Psoas muscle (tissue), 7 donors: ENCODE measurements at regions not wholly inside any gene's neighbourhood (a gene's known extent, or its start where the extent isn't known, plus 50 kb on each side); places are given as distances from the start of the nearest gene placed in this dataset.
"Not testable (repeated sequence)": the region's sequence is repeated elsewhere in the genome, so short reads cannot be mapped to it uniquely, and the experiment has no call there.

Experiments
- ATAC-seq, 4 donors: fragments of 200-7000 bp; cut with Tn5 transposase; one replicate each; pipeline ENCODE4 v1.9.1; 2020; ENCODE audit warnings: moderate library complexity in 3 of 4, mild to moderate bottlenecking in 2 of 4
- DNase-seq, 2 donors: peaks; one replicate each; pipeline ENCODE4 v3.0.0-alpha.2; 2020
- H3K27ac ChIP-seq: fragments of 200-600 bp; one replicate; pipeline ENCODE4 v1.8.0; 2022
- H3K27me3 ChIP-seq, 3 donors: fragments of 200-600 bp in 1 of 3; one replicate each; pipeline versions ENCODE4 v1.6.1 to v1.8.0; 2013 to 2022; ENCODE audit warnings: low read length in 2 of 3, mild to moderate bottlenecking in 2 of 3, moderate library complexity in 1 of 3; ENCODE audit not compliant: insufficient read depth in 3 of 3
- H3K36me3 ChIP-seq, 2 donors: fragments of 200-600 bp in 1 of 2; one replicate each; pipeline versions ENCODE4 v1.6.1 to v1.8.0; 2013 to 2022; ENCODE audit warnings: low read depth in 1 of 2, mild to moderate bottlenecking in 1 of 2, moderate library complexity in 1 of 2; ENCODE audit not compliant: insufficient read depth in 1 of 2
- H3K4me1 ChIP-seq: fragments of 200-600 bp; one replicate; pipeline ENCODE4 v1.8.0; 2022
- H3K4me3 ChIP-seq: fragments of 200-600 bp; one replicate; pipeline ENCODE4 v1.8.0; 2022; ENCODE audit warnings: mild to moderate bottlenecking
- H3K9me3 ChIP-seq: fragments of 200-600 bp; one replicate; pipeline ENCODE4 v1.8.0; 2022
- WGBS, 3 donors: extraction: QIAGEN DNeasy Blood & Tissue Kit; methylation state at CpG; one replicate each; pipeline versions ENCODE4 v1.1.6 to v1.1.7; 2013; 5-methylcytosine and 5-hydroxymethylcytosine counted together
- intact Hi-C, 2 donors: fragments of 100-400 bp; cut with DNase I; formaldehyde crosslinking; loops; one replicate each; pipeline versions ENCODE4 v1.11.0 to v1.14.2; 2022
- TF ChIP-seq, protein P1 (sequence below): fragments of 200-600 bp; IDR thresholded peaks from one replicate; pipeline ENCODE4 v1.8.0; 2022; ENCODE audit warnings: antibody characterized with exemption
- donor health status: healthy with polysubstance abuse.
- donor health status: DM: no; HTN: no; CAD: no; lungs with moderate emphysema.
- donor health status: Bipolar disorder and iron deficiency.
- donor health status: healthy.
- donor health status: DM: yes; HTN: yes; CAD: no.
- donor health status: DM: no; HTN: no; CAD: no.
- donor health status: DM: yes; HTN: yes; CAD: no.

DNA sequence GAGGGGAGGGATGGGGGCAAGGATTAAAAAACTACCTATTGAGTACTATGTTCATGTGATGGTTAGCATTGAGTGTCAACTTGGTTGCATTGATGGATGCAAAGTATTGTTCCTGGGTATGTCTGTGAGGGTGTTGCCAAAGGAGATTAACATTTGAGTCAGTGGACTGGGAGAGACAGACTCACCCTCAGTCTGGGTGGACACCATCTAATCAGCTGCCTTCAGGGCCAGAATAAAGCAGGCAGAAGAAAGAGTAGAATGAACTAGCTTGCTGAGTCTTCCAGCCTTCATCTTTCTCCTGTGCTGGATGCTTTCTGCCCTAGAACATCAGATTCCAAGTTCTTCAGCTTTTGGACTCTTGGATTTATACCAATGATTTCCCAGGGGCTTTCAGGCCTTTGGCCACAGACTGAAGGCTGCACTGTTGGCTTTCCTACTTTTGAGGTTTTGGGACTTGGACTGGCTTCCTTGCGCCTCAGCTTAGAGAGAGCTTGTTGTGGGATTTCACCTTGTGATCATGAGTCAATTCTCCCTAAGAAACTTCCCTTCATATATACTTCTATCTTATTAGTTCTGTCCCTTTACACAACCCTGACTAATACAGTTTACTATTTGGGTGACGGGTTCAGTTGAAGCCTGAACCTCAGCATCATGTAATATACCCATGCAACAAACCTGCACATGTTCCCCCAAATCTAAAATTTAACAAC lies 70.2 kb downstream of the MTNR1B start:
- intact Hi-C loops: no loop called here
- Histone ChIP-seq H3K27me3 (no peaks in the 10 kb centered on the region), H3K9me3 (no peaks in the 10 kb centered on the region), H3K4me3 (no peak overlapping the region), H3K36me3 (no peaks in the 10 kb centered on the region), H3K4me1 (no peaks in the 10 kb centered on the region), H3K27ac (no peak overlapping the region)
- WGBS, 3 donors: 73 to 75% (median 74%) methylated on average over 2 of the region's 2 CpGs
- ATAC-seq (no peak), DNase-seq (no peak)
- TF ChIP-seq, protein P1, sequence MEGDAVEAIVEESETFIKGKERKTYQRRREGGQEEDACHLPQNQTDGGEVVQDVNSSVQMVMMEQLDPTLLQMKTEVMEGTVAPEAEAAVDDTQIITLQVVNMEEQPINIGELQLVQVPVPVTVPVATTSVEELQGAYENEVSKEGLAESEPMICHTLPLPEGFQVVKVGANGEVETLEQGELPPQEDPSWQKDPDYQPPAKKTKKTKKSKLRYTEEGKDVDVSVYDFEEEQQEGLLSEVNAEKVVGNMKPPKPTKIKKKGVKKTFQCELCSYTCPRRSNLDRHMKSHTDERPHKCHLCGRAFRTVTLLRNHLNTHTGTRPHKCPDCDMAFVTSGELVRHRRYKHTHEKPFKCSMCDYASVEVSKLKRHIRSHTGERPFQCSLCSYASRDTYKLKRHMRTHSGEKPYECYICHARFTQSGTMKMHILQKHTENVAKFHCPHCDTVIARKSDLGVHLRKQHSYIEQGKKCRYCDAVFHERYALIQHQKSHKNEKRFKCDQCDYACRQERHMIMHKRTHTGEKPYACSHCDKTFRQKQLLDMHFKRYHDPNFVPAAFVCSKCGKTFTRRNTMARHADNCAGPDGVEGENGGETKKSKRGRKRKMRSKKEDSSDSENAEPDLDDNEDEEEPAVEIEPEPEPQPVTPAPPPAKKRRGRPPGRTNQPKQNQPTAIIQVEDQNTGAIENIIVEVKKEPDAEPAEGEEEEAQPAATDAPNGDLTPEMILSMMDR: no peak

DNA sequence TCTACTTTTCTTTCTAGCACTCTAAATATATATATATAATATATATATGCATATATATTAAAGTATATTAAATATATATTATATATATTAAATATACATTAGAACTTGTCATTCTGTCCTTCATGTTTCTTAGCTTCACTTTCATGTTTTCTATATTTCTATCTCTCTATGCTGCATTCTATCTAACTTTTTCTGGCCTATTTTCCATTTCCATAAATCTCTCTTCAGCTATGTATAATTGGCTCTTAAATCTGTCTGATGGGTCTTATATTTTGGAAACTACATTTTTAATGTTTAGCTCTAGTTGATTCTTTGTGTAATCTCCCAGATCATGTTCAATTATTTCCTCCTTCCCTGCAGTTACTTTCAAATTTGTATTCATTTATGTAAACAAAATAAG lies 72.2 kb downstream of the MTNR1B start:
- no peaks in the 10 kb centered on the region for H3K36me3 ChIP-seq
- no peak overlapping the region for H3K4me3 ChIP-seq
- DNase-seq (no peak), ATAC-seq (no peak)
- intact Hi-C loops: no loop called here
- TF ChIP-seq, protein P1: no peak
- H3K4me1 ChIP-seq: no peaks in the 10 kb centered on the region
- no peaks in the 10 kb centered on the region for H3K27me3 ChIP-seq
- no peaks in the 10 kb centered on the region for H3K9me3 ChIP-seq
- H3K27ac ChIP-seq: no peak overlapping the region

DNA sequence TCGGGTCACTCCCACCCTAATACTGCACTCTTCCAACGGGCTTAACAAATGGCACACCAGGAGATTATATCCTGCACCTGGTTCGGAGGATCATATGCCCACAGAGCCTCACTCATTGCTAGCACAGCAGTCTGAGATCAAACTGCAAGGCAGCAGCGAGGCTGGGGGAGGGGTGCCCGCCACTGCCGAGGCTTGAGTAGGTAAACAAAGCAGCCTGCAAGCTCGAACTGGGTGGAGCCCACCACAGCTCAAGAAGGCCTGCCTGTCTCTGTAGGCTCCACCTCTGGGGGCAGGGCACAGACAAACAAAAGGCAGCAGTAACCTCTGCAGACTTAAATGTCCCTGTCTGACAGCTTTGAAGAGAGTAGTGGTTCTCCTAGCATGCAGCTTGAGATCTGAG lies 73.7 kb downstream of the MTNR1B start:
- ATAC-seq, H3K4me3 ChIP-seq, DNase-seq, H3K27me3 ChIP-seq, H3K4me1 ChIP-seq, H3K36me3 ChIP-seq, intact Hi-C loops, H3K27ac ChIP-seq, H3K9me3 ChIP-seq: not testable (repeated sequence)
- 85 to 86% (median 86%) methylated on average over 5 to 7 of the region's 7 CpGs for WGBS, 3 donors

DNA sequence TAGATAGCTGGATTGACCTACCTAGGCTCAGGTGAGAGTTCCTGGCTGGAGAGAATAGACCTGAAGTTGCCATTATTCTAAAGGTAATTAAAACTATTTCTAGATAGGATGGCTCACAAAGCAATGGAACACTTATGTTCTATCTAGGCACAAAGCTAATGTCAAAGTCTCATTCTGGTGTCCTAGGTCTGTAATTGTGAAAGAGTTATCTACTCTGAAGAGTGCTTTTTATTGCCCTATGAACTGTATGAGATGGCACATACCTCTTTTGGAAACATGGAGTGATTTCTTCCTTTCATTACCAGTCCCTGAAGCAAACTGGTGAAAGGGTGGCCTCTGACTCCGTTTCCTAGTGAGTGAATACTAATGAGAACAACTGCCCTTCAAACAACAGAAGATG lies 80.3 kb downstream of the MTNR1B start:
- Histone ChIP-seq H3K9me3 (no peaks in the 10 kb centered on the region), H3K36me3 (no peaks in the 10 kb centered on the region), H3K4me3 (no peak overlapping the region), H3K27ac (no peak overlapping the region), H3K4me1 (no peaks in the 10 kb centered on the region), H3K27me3 (no peaks in the 10 kb centered on the region)
- 52 to 61% (median 57%) methylated on average over 1 of the region's 1 CpG for WGBS, 3 donors
- DNase-seq: no peak
- TF ChIP-seq, protein P1: no peak
- intact Hi-C loops: no loop called here
- ATAC-seq: no peak

DNA sequence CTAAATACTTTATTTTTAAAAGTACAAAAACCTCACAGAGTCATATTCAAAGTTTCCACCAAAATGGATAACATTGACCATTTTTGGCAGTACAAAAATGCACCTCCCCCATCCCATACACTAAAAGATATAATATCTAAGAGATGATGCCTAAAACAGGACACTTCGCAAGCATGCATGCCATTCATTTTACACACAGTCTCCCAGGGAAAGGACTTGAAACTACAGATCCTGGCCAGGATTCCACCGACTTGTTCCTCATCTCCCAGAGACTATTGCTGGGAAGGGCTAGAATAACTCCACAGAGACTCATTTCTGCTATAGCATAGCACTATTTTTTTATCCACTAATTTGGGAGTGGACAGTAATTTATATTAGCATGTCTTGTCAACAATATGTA lies 81.7 kb downstream of the MTNR1B start:
- 58 to 70% (median 62%) methylated on average over 2 of the region's 2 CpGs for WGBS, 3 donors
- ATAC-seq (no peak), DNase-seq (no peak)
- Histone ChIP-seq H3K4me1 (no peaks in the 10 kb centered on the region), H3K27ac (no peak overlapping the region), H3K9me3 (no peaks in the 10 kb centered on the region), H3K36me3 (no peaks in the 10 kb centered on the region), H3K27me3 (no peaks in the 10 kb centered on the region), H3K4me3 (no peak overlapping the region)
- TF ChIP-seq, protein P1: no peak
- intact Hi-C loops: no loop called here
